Astrocyte (in vitro differentiated cells and primary cell): ENCODE measurements at regions not wholly inside any gene's neighbourhood (a gene's known extent, or its start where the extent isn't known, plus 50 kb on each side); places are given as distances from the start of the nearest gene placed in this dataset.

Source experiments
- EZH2 ChIP-seq: IDR thresholded peaks from 2 replicates; pipeline ENCODE4 v1.6.1; 2012; ENCODE audit warnings: mild to moderate bottlenecking, low read length, inconsistent platforms; ENCODE audit not compliant: insufficient read depth
- TF ChIP-seq, protein P1 (sequence below): IDR thresholded peaks from 2 replicates; pipeline ENCODE4 v1.5.1; 2011; ENCODE audit warnings: low read depth, mild to moderate bottlenecking, inconsistent platforms, low read length, moderate library complexity; ENCODE audit not compliant: insufficient read depth

DNA sequence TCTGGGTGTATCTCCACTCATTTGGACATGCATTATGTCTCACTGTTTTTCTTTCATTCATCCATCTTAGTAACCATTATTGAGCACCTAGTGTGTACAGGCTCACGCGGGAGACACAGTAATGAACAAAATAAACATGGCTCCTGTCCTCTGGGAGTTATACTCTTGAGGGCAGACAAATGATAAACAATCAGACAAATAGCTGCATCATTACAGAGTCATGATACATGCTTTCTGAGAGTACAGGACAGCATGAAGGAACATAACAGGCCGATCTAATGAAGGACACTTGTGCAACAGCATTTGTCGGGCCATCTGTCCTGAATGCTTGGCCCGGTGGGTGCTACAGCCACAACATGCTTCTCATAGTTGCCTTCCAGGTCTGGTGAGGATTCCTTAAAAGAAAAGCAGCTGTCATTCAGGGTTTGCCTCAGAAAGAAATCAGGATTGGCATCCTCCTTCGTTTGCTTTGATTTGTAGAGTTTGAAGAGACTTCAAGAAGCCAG lies 77.2 kb upstream of the EGLN3 start:
- TF ChIP-seq, protein P1, sequence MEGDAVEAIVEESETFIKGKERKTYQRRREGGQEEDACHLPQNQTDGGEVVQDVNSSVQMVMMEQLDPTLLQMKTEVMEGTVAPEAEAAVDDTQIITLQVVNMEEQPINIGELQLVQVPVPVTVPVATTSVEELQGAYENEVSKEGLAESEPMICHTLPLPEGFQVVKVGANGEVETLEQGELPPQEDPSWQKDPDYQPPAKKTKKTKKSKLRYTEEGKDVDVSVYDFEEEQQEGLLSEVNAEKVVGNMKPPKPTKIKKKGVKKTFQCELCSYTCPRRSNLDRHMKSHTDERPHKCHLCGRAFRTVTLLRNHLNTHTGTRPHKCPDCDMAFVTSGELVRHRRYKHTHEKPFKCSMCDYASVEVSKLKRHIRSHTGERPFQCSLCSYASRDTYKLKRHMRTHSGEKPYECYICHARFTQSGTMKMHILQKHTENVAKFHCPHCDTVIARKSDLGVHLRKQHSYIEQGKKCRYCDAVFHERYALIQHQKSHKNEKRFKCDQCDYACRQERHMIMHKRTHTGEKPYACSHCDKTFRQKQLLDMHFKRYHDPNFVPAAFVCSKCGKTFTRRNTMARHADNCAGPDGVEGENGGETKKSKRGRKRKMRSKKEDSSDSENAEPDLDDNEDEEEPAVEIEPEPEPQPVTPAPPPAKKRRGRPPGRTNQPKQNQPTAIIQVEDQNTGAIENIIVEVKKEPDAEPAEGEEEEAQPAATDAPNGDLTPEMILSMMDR = no peak
- no peak for TF ChIP-seq EZH2
